ENCODE measurements at regions not wholly inside any gene's neighbourhood (a gene's known extent, or its start where the extent isn't known, plus 50 kb on each side); places are given as distances from the start of the nearest gene placed in this dataset.

- no peaks in the 10 kb centered on the region for H3K36me3 ChIP-seq (ENCODE audit: control insufficient read depth in 1 of 2, insufficient read depth in 2 of 2, low read length in 2 of 2)
- no peak for DNase-seq (ENCODE audit: low read depth, low spot score)
- no peak overlapping the region for H2AFZ ChIP-seq (ENCODE audit: low read depth, low read length, poor library complexity, severe bottlenecking)
- ATAC-seq = no peak
- H3K9ac ChIP-seq (ENCODE audit: low read length) = no peak overlapping the region
- no peak overlapping the region for H3K4me2 ChIP-seq (ENCODE audit: low read length)
- BruUV-seq (replicated peaks) = no TSS peak
- H3K4me3 ChIP-seq (replicated peaks in 1 of 2; ENCODE audit: low read depth in 1 of 2, low read length in 2 of 2) = no peak overlapping the region
- intact Hi-C loops (cut with micrococcal nuclease) = no loop called here
- no peaks in the 10 kb centered on the region for H4K20me1 ChIP-seq (ENCODE audit: insufficient read depth)
- POLR2A ChIA-PET = no interaction called here
- H3K4me1 ChIP-seq (ENCODE audit: control insufficient read depth in 1 of 2, insufficient read depth in 2 of 2, low read length in 2 of 2) = no peaks in the 10 kb centered on the region
- H3K27ac ChIP-seq (ENCODE audit: low read depth, low read length) = no peak overlapping the region
- TF ChIP-seq YY1 (IDR thresholded peaks at IDR 0.05; ENCODE audit: extremely low read depth, insufficient replicate concordance, low read depth, low read length) (no peak), ATF3 (IDR thresholded peaks at IDR 0.05) (no peak), EGR1 (IDR thresholded peaks at IDR 0.05; ENCODE audit: low read depth) (no peak), JUND (IDR thresholded peaks at IDR 0.05) (no peak), ZNF274 (IDR thresholded peaks at IDR 0.05; ENCODE audit: low read depth, low read length) (no peak), ELF1 (IDR thresholded peaks at IDR 0.05; ENCODE audit: borderline replicate concordance, low read depth) (no peak), CEBPB (IDR thresholded peaks at IDR 0.05; ENCODE audit: low read depth) (no peak), EZH2phosphoT487 (IDR thresholded peaks at IDR 0.05; ENCODE audit: borderline replicate concordance) (no peak), ZFX (IDR thresholded peaks at IDR 0.05) (no peak), SRF (IDR thresholded peaks at IDR 0.05; ENCODE audit: low read depth) (no peak), SIN3A (IDR thresholded peaks at IDR 0.05; ENCODE audit: low read depth) (no peak), SP1 (IDR thresholded peaks at IDR 0.05; ENCODE audit: low read depth) (no peak), RAD21 (IDR thresholded peaks at IDR 0.05; ENCODE audit: low read depth) (no peak), TCF7L2 (IDR thresholded peaks at IDR 0.05; ENCODE audit: borderline replicate concordance, extremely low read depth, insufficient read depth, insufficient read length) (no peak), FOSL1 (IDR thresholded peaks at IDR 0.05; ENCODE audit: low read depth) (no peak), POLR2A (IDR thresholded peaks at IDR 0.05; ENCODE audit: borderline replicate concordance, extremely low read depth, insufficient read depth, insufficient read length) (no peak), POLR2AphosphoS5 (IDR thresholded peaks at IDR 0.05; ENCODE audit: low read depth, low read length) (no peak), MAX (IDR thresholded peaks at IDR 0.05) (no peak)
- TF ChIP-seq, protein P1, sequence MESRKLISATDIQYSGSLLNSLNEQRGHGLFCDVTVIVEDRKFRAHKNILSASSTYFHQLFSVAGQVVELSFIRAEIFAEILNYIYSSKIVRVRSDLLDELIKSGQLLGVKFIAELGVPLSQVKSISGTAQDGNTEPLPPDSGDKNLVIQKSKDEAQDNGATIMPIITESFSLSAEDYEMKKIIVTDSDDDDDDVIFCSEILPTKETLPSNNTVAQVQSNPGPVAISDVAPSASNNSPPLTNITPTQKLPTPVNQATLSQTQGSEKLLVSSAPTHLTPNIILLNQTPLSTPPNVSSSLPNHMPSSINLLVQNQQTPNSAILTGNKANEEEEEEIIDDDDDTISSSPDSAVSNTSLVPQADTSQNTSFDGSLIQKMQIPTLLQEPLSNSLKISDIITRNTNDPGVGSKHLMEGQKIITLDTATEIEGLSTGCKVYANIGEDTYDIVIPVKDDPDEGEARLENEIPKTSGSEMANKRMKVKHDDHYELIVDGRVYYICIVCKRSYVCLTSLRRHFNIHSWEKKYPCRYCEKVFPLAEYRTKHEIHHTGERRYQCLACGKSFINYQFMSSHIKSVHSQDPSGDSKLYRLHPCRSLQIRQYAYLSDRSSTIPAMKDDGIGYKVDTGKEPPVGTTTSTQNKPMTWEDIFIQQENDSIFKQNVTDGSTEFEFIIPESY (IDR thresholded peaks at IDR 0.05; ENCODE audit: extremely low read depth, insufficient replicate concordance, low read length) = no peak
- TF ChIP-seq, protein P2, sequence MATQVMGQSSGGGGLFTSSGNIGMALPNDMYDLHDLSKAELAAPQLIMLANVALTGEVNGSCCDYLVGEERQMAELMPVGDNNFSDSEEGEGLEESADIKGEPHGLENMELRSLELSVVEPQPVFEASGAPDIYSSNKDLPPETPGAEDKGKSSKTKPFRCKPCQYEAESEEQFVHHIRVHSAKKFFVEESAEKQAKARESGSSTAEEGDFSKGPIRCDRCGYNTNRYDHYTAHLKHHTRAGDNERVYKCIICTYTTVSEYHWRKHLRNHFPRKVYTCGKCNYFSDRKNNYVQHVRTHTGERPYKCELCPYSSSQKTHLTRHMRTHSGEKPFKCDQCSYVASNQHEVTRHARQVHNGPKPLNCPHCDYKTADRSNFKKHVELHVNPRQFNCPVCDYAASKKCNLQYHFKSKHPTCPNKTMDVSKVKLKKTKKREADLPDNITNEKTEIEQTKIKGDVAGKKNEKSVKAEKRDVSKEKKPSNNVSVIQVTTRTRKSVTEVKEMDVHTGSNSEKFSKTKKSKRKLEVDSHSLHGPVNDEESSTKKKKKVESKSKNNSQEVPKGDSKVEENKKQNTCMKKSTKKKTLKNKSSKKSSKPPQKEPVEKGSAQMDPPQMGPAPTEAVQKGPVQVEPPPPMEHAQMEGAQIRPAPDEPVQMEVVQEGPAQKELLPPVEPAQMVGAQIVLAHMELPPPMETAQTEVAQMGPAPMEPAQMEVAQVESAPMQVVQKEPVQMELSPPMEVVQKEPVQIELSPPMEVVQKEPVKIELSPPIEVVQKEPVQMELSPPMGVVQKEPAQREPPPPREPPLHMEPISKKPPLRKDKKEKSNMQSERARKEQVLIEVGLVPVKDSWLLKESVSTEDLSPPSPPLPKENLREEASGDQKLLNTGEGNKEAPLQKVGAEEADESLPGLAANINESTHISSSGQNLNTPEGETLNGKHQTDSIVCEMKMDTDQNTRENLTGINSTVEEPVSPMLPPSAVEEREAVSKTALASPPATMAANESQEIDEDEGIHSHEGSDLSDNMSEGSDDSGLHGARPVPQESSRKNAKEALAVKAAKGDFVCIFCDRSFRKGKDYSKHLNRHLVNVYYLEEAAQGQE (IDR thresholded peaks at IDR 0.05; ENCODE audit: low read depth) = no peak
- H3K27me3 ChIP-seq (ENCODE audit: insufficient read depth, low read length) = no peaks in the 10 kb centered on the region
- no peaks in the 10 kb centered on the region for H3K9me2 ChIP-seq (ENCODE audit: insufficient read depth)
- CTCF ChIA-PET = no interaction called here
- RAD21 ChIA-PET (ENCODE audit: low non-redundant PET in 1 of 2, low total read pairs in 2 of 2, uncharacterized antibody in 2 of 2, unreplicated experiment in 2 of 2) = no interaction called here
- H3K9me3 ChIP-seq (ENCODE audit: control insufficient read depth in 1 of 2, insufficient read depth in 1 of 2, low read depth in 1 of 2, low read length in 2 of 2) = no peaks in the 10 kb centered on the region
- H3K79me2 ChIP-seq (ENCODE audit: insufficient read depth, low read length) = no peaks in the 10 kb centered on the region
Observed at GRCh38 chr4:96916711-96917110, 1076.8 kb downstream of the PDHA2 start.
